ENCODE measurements at regions not wholly inside any gene's neighbourhood (a gene's known extent, or its start where the extent isn't known, plus 50 kb on each side); places are given as distances from the start of the nearest gene placed in this dataset.

- Mint-ChIP-seq H3K4me3 (no peak overlapping the region), H3K9me3 (peaks cover under 1% of the 10 kb centered on the region), H3K36me3 (no peaks in the 10 kb centered on the region), H3K4me1 (peaks cover 31% of the 10 kb centered on the region), H3K27ac (peak overlapping the region; percentile 69), H3K27me3 (ENCODE audit: insufficient read depth, low read depth) (peaks cover 6% of the 10 kb centered on the region)
- no peak for DNase-seq (ENCODE audit: low spot score)
- Histone ChIP-seq H3K36me3 (no peaks in the 10 kb centered on the region), H3K27ac (no peak overlapping the region), H3K79me2 (ENCODE audit: low read depth) (no peaks in the 10 kb centered on the region), H3K4me1 (peaks cover 23% of the 10 kb centered on the region), H3K27me3 (no peaks in the 10 kb centered on the region), H3K4me3 (no peak overlapping the region), H4K20me1 (ENCODE audit: low read depth) (no peaks in the 10 kb centered on the region), H2AFZ (replicated peaks) (no peak overlapping the region), H3F3A (ENCODE audit: low read depth) (peaks cover 8% of the 10 kb centered on the region), H3K4me2 (no peak overlapping the region), H3K9ac (no peak overlapping the region), H3K9me3 (ENCODE audit: low read depth) (no peaks in the 10 kb centered on the region)
- TF ChIP-seq EZH2phosphoT487 (IDR thresholded peaks at IDR 0.05) (no peak), EZH2 (IDR thresholded peaks at IDR 0.05) (no peak)
- TF ChIP-seq, protein P1, sequence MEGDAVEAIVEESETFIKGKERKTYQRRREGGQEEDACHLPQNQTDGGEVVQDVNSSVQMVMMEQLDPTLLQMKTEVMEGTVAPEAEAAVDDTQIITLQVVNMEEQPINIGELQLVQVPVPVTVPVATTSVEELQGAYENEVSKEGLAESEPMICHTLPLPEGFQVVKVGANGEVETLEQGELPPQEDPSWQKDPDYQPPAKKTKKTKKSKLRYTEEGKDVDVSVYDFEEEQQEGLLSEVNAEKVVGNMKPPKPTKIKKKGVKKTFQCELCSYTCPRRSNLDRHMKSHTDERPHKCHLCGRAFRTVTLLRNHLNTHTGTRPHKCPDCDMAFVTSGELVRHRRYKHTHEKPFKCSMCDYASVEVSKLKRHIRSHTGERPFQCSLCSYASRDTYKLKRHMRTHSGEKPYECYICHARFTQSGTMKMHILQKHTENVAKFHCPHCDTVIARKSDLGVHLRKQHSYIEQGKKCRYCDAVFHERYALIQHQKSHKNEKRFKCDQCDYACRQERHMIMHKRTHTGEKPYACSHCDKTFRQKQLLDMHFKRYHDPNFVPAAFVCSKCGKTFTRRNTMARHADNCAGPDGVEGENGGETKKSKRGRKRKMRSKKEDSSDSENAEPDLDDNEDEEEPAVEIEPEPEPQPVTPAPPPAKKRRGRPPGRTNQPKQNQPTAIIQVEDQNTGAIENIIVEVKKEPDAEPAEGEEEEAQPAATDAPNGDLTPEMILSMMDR (IDR thresholded peaks at IDR 0.05) = no peak
These were observed 108.5 kb upstream of the C7orf33 start for GRCh38 chr7:148481971-148482626.

- no peak overlapping the region for H3K27ac Mint-ChIP-seq
- H2AFZ ChIP-seq (replicated peaks) = no peak overlapping the region
These were observed 106.9 kb upstream of the C7orf33 start for GRCh38 chr7:148483515-148484308.

GRCh38 chr7:148484486-148484885, 106.1 kb upstream of the C7orf33 start:
- Mint-ChIP-seq H3K4me1 (peaks cover 17% of the 10 kb centered on the region), H3K27me3 (ENCODE audit: insufficient read depth, low read depth) (peaks cover 2% of the 10 kb centered on the region), H3K36me3 (no peaks in the 10 kb centered on the region), H3K4me3 (no peak overlapping the region), H3K27ac (no peak overlapping the region), H3K9me3 (no peaks in the 10 kb centered on the region)
- H3K36me3 ChIP-seq = no peaks in the 10 kb centered on the region
- H3K4me1 ChIP-seq = peaks cover 1% of the 10 kb centered on the region
- H2AFZ ChIP-seq (replicated peaks) = no peak overlapping the region
- no peaks in the 10 kb centered on the region for H3K27me3 ChIP-seq
- H3K27ac ChIP-seq = no peak overlapping the region
- H4K20me1 ChIP-seq (ENCODE audit: low read depth) = no peaks in the 10 kb centered on the region
- no peaks in the 10 kb centered on the region for H3K9me3 ChIP-seq (ENCODE audit: low read depth)
- DNase-seq (ENCODE audit: low spot score) = no peak
- no peak overlapping the region for H3K4me3 ChIP-seq
- TF ChIP-seq EZH2phosphoT487 (IDR thresholded peaks at IDR 0.05) = no peak
- TF ChIP-seq, protein P1 (IDR thresholded peaks at IDR 0.05) = no peak
- peaks cover 2% of the 10 kb centered on the region for H3F3A ChIP-seq (ENCODE audit: low read depth)
- no peak overlapping the region for H3K4me2 ChIP-seq
- no peaks in the 10 kb centered on the region for H3K79me2 ChIP-seq (ENCODE audit: low read depth)
- no peak overlapping the region for H3K9ac ChIP-seq

More at GRCh38 chr7:148483515-148484308, 106.9 kb upstream of the C7orf33 start:
- no peaks in the 10 kb centered on the region for H4K20me1 ChIP-seq (ENCODE audit: low read depth)
- no peaks in the 10 kb centered on the region for H3K36me3 Mint-ChIP-seq
- peaks cover 4% of the 10 kb centered on the region for H3K27me3 Mint-ChIP-seq (ENCODE audit: insufficient read depth, low read depth)
- TF ChIP-seq, protein P1 (IDR thresholded peaks at IDR 0.05) = no peak
- no peak for TF ChIP-seq EZH2 (IDR thresholded peaks at IDR 0.05)
- TF ChIP-seq EZH2phosphoT487 (IDR thresholded peaks at IDR 0.05) = no peak
- no peaks in the 10 kb centered on the region for H3K27me3 ChIP-seq
- H3F3A ChIP-seq (ENCODE audit: low read depth) = peaks cover 8% of the 10 kb centered on the region
- H3K4me1 ChIP-seq = peaks cover 9% of the 10 kb centered on the region
- no peak overlapping the region for H3K4me2 ChIP-seq
- no peak overlapping the region for H3K4me3 Mint-ChIP-seq
- H3K36me3 ChIP-seq = no peaks in the 10 kb centered on the region
- no peak for DNase-seq (ENCODE audit: low spot score)
- H3K9ac ChIP-seq = no peak overlapping the region
- H3K9me3 Mint-ChIP-seq = no peaks in the 10 kb centered on the region
- H3K9me3 ChIP-seq (ENCODE audit: low read depth) = no peaks in the 10 kb centered on the region
- H3K4me3 ChIP-seq = no peak overlapping the region
- H3K79me2 ChIP-seq (ENCODE audit: low read depth) = no peaks in the 10 kb centered on the region
- peaks cover 25% of the 10 kb centered on the region for H3K4me1 Mint-ChIP-seq
- no peak overlapping the region for H3K27ac ChIP-seq
